ENCODE measurements at regions not wholly inside any gene's neighbourhood (a gene's known extent, or its start where the extent isn't known, plus 50 kb on each side); places are given as distances from the start of the nearest gene placed in this dataset.

GRCh38 chr11:100581318-100581717, 105.8 kb upstream of the ARHGAP42 start:
- TF ChIP-seq EP300 (IDR thresholded peaks at IDR 0.05) (no peak), CTCF (IDR thresholded peaks at IDR 0.05) (no peak), POLR2AphosphoS5 (IDR thresholded peaks at IDR 0.05) (no peak)

All from esophagus muscularis mucosa (tissue), 4 donors.